ENCODE measurements at regions not wholly inside any gene's neighbourhood (a gene's known extent, or its start where the extent isn't known, plus 50 kb on each side); places are given as distances from the start of the nearest gene placed in this dataset.

GRCh38 chr15:91456921-91457320 is 356.9 kb downstream of the SV2B start:
- H3K27ac Mint-ChIP-seq, result peak overlapping the region in 2 of 10 donors; percentile 14 to 85
- POLR2A ChIA-PET, result no interaction called here
- H3K4me3 Mint-ChIP-seq, result no peak overlapping the region
- DNase-seq, result no peak
- ATAC-seq, result no peak
- peaks cover 13 to 37% (median 27%) of the 10 kb centered on the region in 4 donors for H3K4me1 Mint-ChIP-seq
- H3K27me3 Mint-ChIP-seq, result no peaks in the 10 kb centered on the region
- H3K9me3 Mint-ChIP-seq, result peaks cover 3 to 38% (median 18%) of the 10 kb centered on the region in 9 donors
- peaks cover 0 to 20% (median 12%) of the 10 kb centered on the region in 3 donors for H3K36me3 Mint-ChIP-seq

- no peak overlapping the region for H3K4me3 Mint-ChIP-seq
- DNase-seq, result no peak
- no peak overlapping the region for H3K27ac Mint-ChIP-seq
- H3K27me3 Mint-ChIP-seq, result no peaks in the 10 kb centered on the region
- H3K36me3 Mint-ChIP-seq, result no peaks in the 10 kb centered on the region
- POLR2A ChIA-PET, result no interaction called here
- no peak for ATAC-seq
- no peaks in the 10 kb centered on the region for H3K9me3 Mint-ChIP-seq
- no peaks in the 10 kb centered on the region for H3K4me1 Mint-ChIP-seq
Measured at GRCh38 chr15:91461377-91461776, 361.3 kb downstream of the SV2B start.

GRCh38 chr15:91465086-91465485 is 365.0 kb downstream of the SV2B start:
- Mint-ChIP-seq H3K9me3 (no peaks in the 10 kb centered on the region), H3K4me3 (no peak overlapping the region), H3K27ac (no peak overlapping the region), H3K4me1 (peaks cover 12 to 21% (median 14%) of the 10 kb centered on the region in 4 donors), H3K36me3 (no peaks in the 10 kb centered on the region), H3K27me3 (no peaks in the 10 kb centered on the region)
- POLR2A ChIA-PET, result no interaction called here
- no peak for DNase-seq
- no peak for ATAC-seq

GRCh38 chr15:91465696-91466095 is 365.6 kb downstream of the SV2B start:
- Mint-ChIP-seq H3K4me1 (peaks cover 18 to 28% (median 20%) of the 10 kb centered on the region in 4 donors), H3K36me3 (no peaks in the 10 kb centered on the region), H3K4me3 (no peak overlapping the region), H3K27me3 (no peaks in the 10 kb centered on the region), H3K9me3 (peaks cover 0 to 3% (median 0%) of the 10 kb centered on the region in 9 donors), H3K27ac (peak overlapping the region in 1 of 10 donors; percentile 73)
- POLR2A ChIA-PET, result no interaction called here
- ATAC-seq (no peak), DNase-seq (no peak)

GRCh38 chr15:91468871-91469580 is 369.0 kb downstream of the SV2B start:
- POLR2A ChIA-PET, result interaction anchor here (0.5 kb wide), 1 partner anchor 585 kb away, joined by 4 read pairs; no protein-coding TSS in a partner anchor
- Mint-ChIP-seq H3K36me3 (no peaks in the 10 kb centered on the region), H3K4me1 (peaks cover 35 to 53% (median 43%) of the 10 kb centered on the region in 4 donors), H3K9me3 (peaks cover 0 to 5% (median 0%) of the 10 kb centered on the region in 9 donors), H3K4me3 (peak overlapping the region in 7 of 10 donors; percentile 20 to 67 (median 59)), H3K27ac (peak overlapping the region; percentile 66 to 96 (median 91)), H3K27me3 (no peaks in the 10 kb centered on the region)
- DNase-seq (no peak), ATAC-seq (no peak)

GRCh38 chr15:91469632-91470567 is 369.8 kb downstream of the SV2B start:
- peak; percentile 87 to 88 for ATAC-seq
- Mint-ChIP-seq H3K9me3 (peaks cover 0 to 5% (median 0%) of the 10 kb centered on the region in 9 donors), H3K4me3 (peak overlapping the region in 9 of 10 donors; percentile 5 to 67 (median 55)), H3K27ac (peak overlapping the region; percentile 66 to 96 (median 91)), H3K27me3 (no peaks in the 10 kb centered on the region), H3K36me3 (no peaks in the 10 kb centered on the region), H3K4me1 (peaks cover 35 to 53% (median 43%) of the 10 kb centered on the region in 4 donors)
- DNase-seq, result peak in 9 of 10 donors; percentile 22 to 89 (median 50)
- POLR2A ChIA-PET, result interaction anchor here (1.0 kb wide), 1 partner anchor 383 kb away, joined by 3 read pairs; the partner anchor contains the start of gene SLCO3A1

- Mint-ChIP-seq H3K36me3 (no peaks in the 10 kb centered on the region), H3K27me3 (no peaks in the 10 kb centered on the region), H3K9me3 (peaks cover 0 to 5% (median 0%) of the 10 kb centered on the region in 9 donors), H3K4me1 (peaks cover 35 to 53% (median 43%) of the 10 kb centered on the region in 4 donors), H3K4me3 (peak overlapping the region in 8 of 10 donors; percentile 1 to 68 (median 23)), H3K27ac (peak overlapping the region in 9 of 10 donors; percentile 65 to 96 (median 88))
- POLR2A ChIA-PET, result interaction anchor here (0.7 kb wide), 2 partner anchors 159 to 352 kb away, joined by 3 to 4 read pairs; no protein-coding TSS in a partner anchor
- no peak for ATAC-seq
- no peak for DNase-seq
Measured at GRCh38 chr15:91471468-91471867, 371.4 kb downstream of the SV2B start.

GRCh38 chr15:91472316-91472756 is 372.3 kb downstream of the SV2B start:
- no peaks in the 10 kb centered on the region for H3K36me3 Mint-ChIP-seq
- peak overlapping the region in 8 of 10 donors; percentile 51 to 95 (median 78) for H3K27ac Mint-ChIP-seq
- H3K4me1 Mint-ChIP-seq, result peaks cover 35 to 53% (median 43%) of the 10 kb centered on the region in 4 donors
- no peaks in the 10 kb centered on the region for H3K27me3 Mint-ChIP-seq
- H3K9me3 Mint-ChIP-seq, result peaks cover 0 to 5% (median 0%) of the 10 kb centered on the region in 9 donors
- peak; percentile 46 to 67 for ATAC-seq
- POLR2A ChIA-PET, result no interaction called here
- peak overlapping the region; percentile 6 to 78 (median 61) for H3K4me3 Mint-ChIP-seq
- DNase-seq, result peak in 5 of 10 donors; percentile 24 to 72 (median 60)

GRCh38 chr15:91473894-91474545 is 374.0 kb downstream of the SV2B start:
- H3K36me3 Mint-ChIP-seq, result no peaks in the 10 kb centered on the region
- H3K4me1 Mint-ChIP-seq, result peaks cover 30 to 49% (median 42%) of the 10 kb centered on the region in 4 donors
- peaks cover 0 to 5% (median 0%) of the 10 kb centered on the region in 9 donors for H3K9me3 Mint-ChIP-seq
- no peaks in the 10 kb centered on the region for H3K27me3 Mint-ChIP-seq
- peak overlapping the region in 1 of 10 donors; percentile 28 for H3K27ac Mint-ChIP-seq
- ATAC-seq, result no peak
- POLR2A ChIA-PET, result interaction anchor here (0.6 kb wide), 1 partner anchor 103 kb away, joined by 3 read pairs; no protein-coding TSS in a partner anchor
- DNase-seq, result no peak
- no peak overlapping the region for H3K4me3 Mint-ChIP-seq

GRCh38 chr15:91476861-91477260 is 376.6 kb upstream of the SLCO3A1 start:
- ATAC-seq, result no peak
- POLR2A ChIA-PET, result no interaction called here

GRCh38 chr15:91478717-91479191 is 374.8 kb upstream of the SLCO3A1 start:
- H3K27me3 Mint-ChIP-seq, result no peaks in the 10 kb centered on the region
- ATAC-seq (no peak), DNase-seq (no peak)
- peak overlapping the region in 3 of 10 donors; percentile 6 to 62 (median 41) for H3K4me3 Mint-ChIP-seq
- POLR2A ChIA-PET, result no interaction called here
- peaks cover 0 to 2% (median 0%) of the 10 kb centered on the region in 9 donors for H3K9me3 Mint-ChIP-seq
- peak overlapping the region in 1 of 10 donors; percentile 66 for H3K27ac Mint-ChIP-seq
- peaks cover 13 to 45% (median 36%) of the 10 kb centered on the region in 4 donors for H3K4me1 Mint-ChIP-seq
- H3K36me3 Mint-ChIP-seq, result no peaks in the 10 kb centered on the region

More at GRCh38 chr15:91476861-91477260, 376.6 kb upstream of the SLCO3A1 start:
- Mint-ChIP-seq H3K4me3 (no peak overlapping the region), H3K27me3 (no peaks in the 10 kb centered on the region), H3K27ac (peak overlapping the region in 1 of 10 donors; percentile 37), H3K36me3 (no peaks in the 10 kb centered on the region), H3K9me3 (no peaks in the 10 kb centered on the region), H3K4me1 (peaks cover 12 to 42% (median 31%) of the 10 kb centered on the region in 4 donors)
- DNase-seq, result no peak

GRCh38 chr15:91480426-91480825 is 373.1 kb upstream of the SLCO3A1 start:
- H3K4me1 Mint-ChIP-seq, result peaks cover 20 to 59% (median 52%) of the 10 kb centered on the region in 4 donors
- peaks cover 0 to 2% (median 0%) of the 10 kb centered on the region in 9 donors for H3K9me3 Mint-ChIP-seq
- no peaks in the 10 kb centered on the region for H3K27me3 Mint-ChIP-seq
- POLR2A ChIA-PET, result no interaction called here
- H3K4me3 Mint-ChIP-seq, result no peak overlapping the region
- ATAC-seq (no peak), DNase-seq (no peak)
- H3K36me3 Mint-ChIP-seq, result no peaks in the 10 kb centered on the region
- peak overlapping the region in 3 of 10 donors; percentile 43 to 85 (median 44) for H3K27ac Mint-ChIP-seq
